ENCODE measurements at regions not wholly inside any gene's neighbourhood (a gene's known extent, or its start where the extent isn't known, plus 50 kb on each side); places are given as distances from the start of the nearest gene placed in this dataset.

- TF ChIP-seq CBX5 (IDR thresholded peaks at IDR 0.05; ENCODE audit: low read depth, low read length), result no peak
- no peak for TF ChIP-seq YY1 (IDR thresholded peaks at IDR 0.05; ENCODE audit: low read depth, low read length)
- TF ChIP-seq CREB1 (IDR thresholded peaks at IDR 0.05), result no peak
- TF ChIP-seq HDAC6 (IDR thresholded peaks at IDR 0.05; ENCODE audit: low read depth, low read length), result no peak
- TF ChIP-seq CHD1 (IDR thresholded peaks at IDR 0.05; ENCODE audit: low read depth, low read length), result no peak
These were observed 130.2 kb upstream of the HDDC2 start (continued) for GRCh38 chr6:125431971-125432370.

Measured in H1 (cell line).